Keratinocyte (primary cell): ENCODE measurements at regions not wholly inside any gene's neighbourhood (a gene's known extent, or its start where the extent isn't known, plus 50 kb on each side); places are given as distances from the start of the nearest gene placed in this dataset.

Source experiments
- DNase-seq: peaks from one replicate; pipeline ENCODE4 v3.0.0-alpha.2; 2011; ENCODE audit warnings: low read depth, missing footprints, low spot score
- FAIRE-seq: peaks from 2 replicates; lab custom pipeline; 2011; peaks lifted over from hg19 to GRCh38; lab: Jason Lieb, UNC
- H2AFZ ChIP-seq: 2 replicates; pipeline ENCODE4 v1.6.0; 2012; ENCODE audit warnings: low read length, control low read depth, inconsistent platforms; ENCODE audit not compliant: control insufficient read depth
- H3K27ac ChIP-seq: 2 replicates; pipeline ENCODE4 v1.5.1; 2011; ENCODE audit warnings: low read length; ENCODE audit not compliant: control insufficient read depth, insufficient read depth
- H3K27me3 ChIP-seq: 3 replicates; pipeline ENCODE4 v1.6.0; 2011; ENCODE audit warnings: low read length; ENCODE audit not compliant: control insufficient read depth, insufficient read depth; ENCODE audit errors: extremely low read depth
- H3K36me3 ChIP-seq, 2 experiments: 2 replicates in 1 of 2; 3 replicates in 1 of 2; pipeline ENCODE4 v1.5.1; 2011; ENCODE audit warnings: low read length in 2 of 2, mild to moderate bottlenecking in 1 of 2; ENCODE audit not compliant: control insufficient read depth in 2 of 2, insufficient read depth in 2 of 2; ENCODE audit errors: extremely low read depth in 1 of 2
- H3K4me1 ChIP-seq: 3 replicates; pipeline ENCODE4 v1.5.1; 2011; ENCODE audit warnings: low read length; ENCODE audit not compliant: control insufficient read depth, insufficient read depth; ENCODE audit errors: extremely low read depth
- H3K4me2 ChIP-seq: 3 replicates; pipeline ENCODE4 v1.6.0; 2011; ENCODE audit warnings: low read depth, low read length; ENCODE audit not compliant: control insufficient read depth, insufficient read depth; ENCODE audit errors: extremely low read depth
- H3K4me3 ChIP-seq, 3 experiments: fragments of 200-600 bp in 1 of 3; sonication (generic) in 1 of 3; 2 replicates in 2 of 3; 3 replicates in 1 of 3; pipeline ENCODE4 v1.5.1; 2011 to 2016; ENCODE audit warnings: low read length in 3 of 3, mild to moderate bottlenecking in 3 of 3, control low read depth in 2 of 3, inconsistent platforms in 1 of 3, low read depth in 1 of 3, mixed read lengths in 1 of 3, mixed run types in 1 of 3, moderate library complexity in 1 of 3; ENCODE audit not compliant: control insufficient read depth in 2 of 3, insufficient read depth in 2 of 3; ENCODE audit errors: extremely low read depth in 1 of 3
- H3K79me2 ChIP-seq: 2 replicates; pipeline ENCODE4 v1.6.0; 2012; ENCODE audit warnings: low read length; ENCODE audit not compliant: control insufficient read depth, insufficient read depth
- H3K9ac ChIP-seq: 3 replicates; pipeline ENCODE4 v1.6.0; 2011; ENCODE audit warnings: low read length; ENCODE audit not compliant: control insufficient read depth, insufficient read depth; ENCODE audit errors: extremely low read depth
- H3K9me1 ChIP-seq: 3 replicates; pipeline ENCODE4 v1.6.0; 2011; ENCODE audit warnings: low read length; ENCODE audit not compliant: control insufficient read depth, insufficient read depth; ENCODE audit errors: extremely low read depth
- H3K9me3 ChIP-seq: 2 replicates; pipeline ENCODE4 v1.5.1; 2012; ENCODE audit warnings: low read depth, low read length; ENCODE audit not compliant: control insufficient read depth
- H4K20me1 ChIP-seq: 3 replicates; pipeline ENCODE4 v1.6.0; 2011; ENCODE audit warnings: low read length; ENCODE audit not compliant: control insufficient read depth, insufficient read depth; ENCODE audit errors: extremely low read depth
- EZH2 ChIP-seq: IDR thresholded peaks from one replicate; pipeline ENCODE4 v1.6.1; 2012; ENCODE audit warnings: inconsistent platforms, mild to moderate bottlenecking, low read length, moderate library complexity
- dilution Hi-C: fragments of 300-500 bp; cut with MboI; formaldehyde crosslinking; loops from one replicate; pipeline ENCODE4 v1.7.0; 2020; ENCODE audit warnings: low sequenced_read_pairs; ENCODE audit not compliant: extremely low pct_ligation_motif_present
- TF ChIP-seq, protein P1 (sequence below), 3 experiments: IDR thresholded peaks in 1 of 3; conservative IDR thresholded peaks in 1 of 3; optimal IDR thresholded peaks in 1 of 3; 2 replicates in 2 of 3; 3 replicates in 1 of 3; pipeline versions ENCODE3 to v1.5.1; 2011; ENCODE audit warnings: low read length in 3 of 3, mild to moderate bottlenecking in 3 of 3, moderate library complexity in 2 of 3, control low read depth in 1 of 3, inconsistent platforms in 1 of 3; ENCODE audit not compliant: insufficient read depth in 2 of 3; ENCODE audit errors: extremely low read depth in 1 of 3

DNA sequence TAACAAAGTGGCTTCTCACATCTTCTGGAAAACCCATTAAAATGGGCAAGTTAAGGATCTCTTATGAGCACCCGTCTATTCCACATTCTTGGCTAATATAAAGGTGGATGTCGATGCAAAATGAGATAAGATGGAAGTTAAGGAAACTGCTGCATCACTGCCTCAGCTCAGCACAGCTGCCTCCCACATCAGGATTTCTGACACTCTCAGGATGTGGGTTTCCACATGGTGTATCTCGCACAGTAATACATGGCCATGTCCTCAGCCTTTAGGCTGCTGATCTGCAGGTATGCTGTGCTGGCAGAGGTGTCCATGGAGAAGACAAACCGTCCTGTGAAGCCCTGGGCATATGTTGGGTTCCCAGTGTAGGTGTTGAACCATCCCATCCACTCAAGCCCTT lies 1348.0 kb downstream of the TMEM121 start:
- Histone ChIP-seq H2AFZ (no peak overlapping the region), H3K27ac (no peak overlapping the region), H3K9me1 (no peaks in the 10 kb centered on the region), H3K4me1 (no peaks in the 10 kb centered on the region), H3K9ac (no peak overlapping the region), H3K79me2 (no peaks in the 10 kb centered on the region), H3K9me3 (no peaks in the 10 kb centered on the region), H3K36me3 (no peaks in the 10 kb centered on the region), H3K4me2 (no peak overlapping the region), H3K27me3 (no peaks in the 10 kb centered on the region), H4K20me1 (no peaks in the 10 kb centered on the region), H3K4me3 (no peak overlapping the region)
- FAIRE-seq (no peak), DNase-seq (no peak)
- TF ChIP-seq, protein P1, sequence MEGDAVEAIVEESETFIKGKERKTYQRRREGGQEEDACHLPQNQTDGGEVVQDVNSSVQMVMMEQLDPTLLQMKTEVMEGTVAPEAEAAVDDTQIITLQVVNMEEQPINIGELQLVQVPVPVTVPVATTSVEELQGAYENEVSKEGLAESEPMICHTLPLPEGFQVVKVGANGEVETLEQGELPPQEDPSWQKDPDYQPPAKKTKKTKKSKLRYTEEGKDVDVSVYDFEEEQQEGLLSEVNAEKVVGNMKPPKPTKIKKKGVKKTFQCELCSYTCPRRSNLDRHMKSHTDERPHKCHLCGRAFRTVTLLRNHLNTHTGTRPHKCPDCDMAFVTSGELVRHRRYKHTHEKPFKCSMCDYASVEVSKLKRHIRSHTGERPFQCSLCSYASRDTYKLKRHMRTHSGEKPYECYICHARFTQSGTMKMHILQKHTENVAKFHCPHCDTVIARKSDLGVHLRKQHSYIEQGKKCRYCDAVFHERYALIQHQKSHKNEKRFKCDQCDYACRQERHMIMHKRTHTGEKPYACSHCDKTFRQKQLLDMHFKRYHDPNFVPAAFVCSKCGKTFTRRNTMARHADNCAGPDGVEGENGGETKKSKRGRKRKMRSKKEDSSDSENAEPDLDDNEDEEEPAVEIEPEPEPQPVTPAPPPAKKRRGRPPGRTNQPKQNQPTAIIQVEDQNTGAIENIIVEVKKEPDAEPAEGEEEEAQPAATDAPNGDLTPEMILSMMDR (optimal IDR thresholded peaks at IDR 0.05 in 1 of 3, IDR thresholded peaks at IDR 0.05 in 1 of 3, conservative IDR thresholded peaks at IDR 0.05 in 1 of 3; ENCODE audit: extremely low read depth in 1 of 3, insufficient read depth in 2 of 3, low read length in 3 of 3): no peak
- TF ChIP-seq EZH2: no peak
- dilution Hi-C loops: no loop called here

DNA sequence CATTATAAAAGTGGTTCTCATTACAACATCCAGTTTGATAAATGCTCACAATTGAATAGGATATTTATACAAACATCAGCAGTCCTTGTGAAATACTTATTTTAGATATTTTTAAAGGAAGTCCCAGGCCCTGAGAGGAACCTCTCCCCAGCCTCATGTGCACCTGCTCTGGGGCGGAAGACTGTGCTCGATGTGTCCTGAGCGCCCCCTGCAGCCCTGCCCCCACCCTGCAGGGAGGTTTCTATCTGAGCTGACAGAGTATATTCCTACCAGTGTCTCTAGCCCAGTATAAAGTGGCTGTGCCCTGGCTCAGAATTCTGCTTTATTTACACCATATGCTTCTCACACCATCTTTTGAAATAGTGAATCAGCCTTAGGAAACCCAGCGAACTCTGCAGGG lies 1349.1 kb downstream of the TMEM121 start:
- Histone ChIP-seq H3K36me3 (no peaks in the 10 kb centered on the region), H3K9me1 (no peaks in the 10 kb centered on the region), H3K9ac (no peak overlapping the region), H3K27ac (no peak overlapping the region), H3K4me2 (no peak overlapping the region), H3K79me2 (no peaks in the 10 kb centered on the region), H4K20me1 (no peaks in the 10 kb centered on the region), H3K4me3 (no peak overlapping the region), H2AFZ (no peak overlapping the region), H3K27me3 (no peaks in the 10 kb centered on the region), H3K4me1 (no peaks in the 10 kb centered on the region), H3K9me3 (no peaks in the 10 kb centered on the region)
- FAIRE-seq (no peak), DNase-seq (no peak)
- TF ChIP-seq, protein P1 (optimal IDR thresholded peaks at IDR 0.05 in 1 of 3, IDR thresholded peaks at IDR 0.05 in 1 of 3, conservative IDR thresholded peaks at IDR 0.05 in 1 of 3; ENCODE audit: extremely low read depth in 1 of 3, insufficient read depth in 2 of 3, low read length in 3 of 3): peak in 2 of 3 experiments; percentile 16 to 21
- no peak for TF ChIP-seq EZH2
- dilution Hi-C loops: no loop called here
